SU-DHL-6 (cell line): ENCODE measurements at regions not wholly inside any gene's neighbourhood (a gene's known extent, or its start where the extent isn't known, plus 50 kb on each side); places are given as distances from the start of the nearest gene placed in this dataset.

Experiments
- H2AFZ ChIP-seq: fragments of 200-600 bp; sonication (generic); 2 replicates; pipeline ENCODE4 v1.6.1; 2014; ENCODE audit warnings: low read depth, mild to moderate bottlenecking, moderate library complexity, mixed read lengths, antibody characterized with exemption, low read length; ENCODE audit not compliant: severe bottlenecking
- H3F3A ChIP-seq: fragments of 200-600 bp; shearing (Covaris generic); 2 replicates; pipeline ENCODE4 v1.6.0; 2016; ENCODE audit warnings: antibody characterized with exemption, mild to moderate bottlenecking; ENCODE audit not compliant: insufficient read depth
- H3K27ac ChIP-seq: fragments of 200-600 bp; sonication (generic); 2 replicates; pipeline ENCODE4 v1.5.1; 2016; ENCODE audit warnings: low read depth, mild to moderate bottlenecking, low read length, moderate library complexity, mixed read lengths
- H3K27me3 ChIP-seq: fragments of 200-600 bp; sonication (generic), shearing (Covaris generic); 2 replicates; pipeline ENCODE4 v1.6.0; 2014; ENCODE audit warnings: mild to moderate bottlenecking, low read length
- H3K36me3 ChIP-seq: fragments of 200-600 bp; sonication (generic); 2 replicates; pipeline ENCODE4 v1.6.1; 2014; ENCODE audit warnings: mild to moderate bottlenecking, low read length, mixed read lengths
- H3K4me2 ChIP-seq: fragments of 300-600, 200-600 bp; shearing (Covaris generic), sonication (generic); 2 replicates; pipeline ENCODE4 v1.6.0; 2014; ENCODE audit warnings: low read length, low read depth, mild to moderate bottlenecking; ENCODE audit not compliant: poor library complexity, severe bottlenecking
- H3K4me3 ChIP-seq: fragments of 200-600 bp; sonication (generic); 2 replicates; pipeline ENCODE4 v1.5.1; 2014; ENCODE audit warnings: antibody characterized with exemption, low read length, mild to moderate bottlenecking, mixed read lengths; ENCODE audit not compliant: insufficient read depth, poor library complexity, severe bottlenecking
- H3K79me2 ChIP-seq: fragments of 200-600 bp; sonication (generic); 2 replicates; pipeline ENCODE4 v1.6.1; 2014; ENCODE audit warnings: mild to moderate bottlenecking, low read length, moderate library complexity; ENCODE audit not compliant: insufficient read depth
- H3K9ac ChIP-seq: fragments of 200-600 bp; sonication (generic); 2 replicates; pipeline ENCODE4 v1.7.0; 2014; ENCODE audit warnings: mild to moderate bottlenecking, low read length
- H3K9me2 ChIP-seq: fragments of 200-600 bp; sonication (generic); replicated peaks from 2 replicates; pipeline ENCODE4 v1.6.1; 2014; ENCODE audit warnings: low read length; ENCODE audit not compliant: insufficient read depth
- H3K9me3 ChIP-seq: fragments of 200-600 bp; sonication (generic); 2 replicates; pipeline ENCODE4 v1.6.1; 2014; ENCODE audit warnings: low read length, mixed read lengths; ENCODE audit not compliant: insufficient read depth
- H4K20me1 ChIP-seq: fragments of 200-600 bp; sonication (generic); 2 replicates; pipeline ENCODE4 v1.6.1; 2014; ENCODE audit warnings: low read depth, mild to moderate bottlenecking, antibody characterized with exemption, low read length, moderate library complexity, mixed read lengths
- CTCF ChIP-seq: fragments of 200-600 bp; sonication (generic); IDR thresholded peaks from one replicate; pipeline ENCODE4 v1.5.1; 2017; ENCODE audit warnings: antibody characterized with exemption, mild to moderate bottlenecking, low read length, moderate library complexity; ENCODE audit not compliant: insufficient read depth, poor library complexity, severe bottlenecking
- EZH2phosphoT487 ChIP-seq: fragments of 200-600 bp; sonication (generic), shearing (Covaris generic); conservative IDR thresholded peaks from 2 replicates; pipeline ENCODE4 v1.6.1; 2018; ENCODE audit warnings: mild to moderate bottlenecking, antibody characterized with exemption, low read length, moderate library complexity, mixed read lengths

- no peaks in the 10 kb centered on the region for H3K79me2 ChIP-seq
- peak overlapping the region; percentile 68 for H2AFZ ChIP-seq
- H3F3A ChIP-seq, result no peaks in the 10 kb centered on the region
- peak overlapping the region; percentile 40 for H3K4me2 ChIP-seq
- H3K4me3 ChIP-seq, result no peak overlapping the region
- no peaks in the 10 kb centered on the region for H3K9me3 ChIP-seq
- H3K27me3 ChIP-seq, result no peaks in the 10 kb centered on the region
- no peaks in the 10 kb centered on the region for H4K20me1 ChIP-seq
- no peaks in the 10 kb centered on the region for H3K9me2 ChIP-seq
- no peaks in the 10 kb centered on the region for H3K36me3 ChIP-seq
- peak overlapping the region; percentile 25 for H3K27ac ChIP-seq
- no peak overlapping the region for H3K9ac ChIP-seq
- TF ChIP-seq EZH2phosphoT487 (no peak), CTCF (no peak)
These were observed 85.9 kb upstream of the DPH5 start for GRCh38 chr1:101111461-101111860.

GRCh38 chr1:101109791-101110190 lies 84.2 kb upstream of the DPH5 start:
- no peaks in the 10 kb centered on the region for H4K20me1 ChIP-seq
- no peaks in the 10 kb centered on the region for H3K9me3 ChIP-seq
- no peaks in the 10 kb centered on the region for H3K36me3 ChIP-seq
- H3K79me2 ChIP-seq, result no peaks in the 10 kb centered on the region
- no peak overlapping the region for H3K9ac ChIP-seq
- H3K4me2 ChIP-seq, result no peak overlapping the region
- no peak overlapping the region for H2AFZ ChIP-seq
- no peaks in the 10 kb centered on the region for H3F3A ChIP-seq
- TF ChIP-seq CTCF (no peak), EZH2phosphoT487 (no peak)
- no peaks in the 10 kb centered on the region for H3K9me2 ChIP-seq
- no peak overlapping the region for H3K27ac ChIP-seq
- H3K27me3 ChIP-seq, result no peaks in the 10 kb centered on the region
- no peak overlapping the region for H3K4me3 ChIP-seq

- no peaks in the 10 kb centered on the region for H4K20me1 ChIP-seq
- no peak overlapping the region for H2AFZ ChIP-seq
- no peaks in the 10 kb centered on the region for H3F3A ChIP-seq
- no peaks in the 10 kb centered on the region for H3K27me3 ChIP-seq
- H3K9me3 ChIP-seq, result no peaks in the 10 kb centered on the region
- H3K9me2 ChIP-seq, result no peaks in the 10 kb centered on the region
- no peak overlapping the region for H3K4me2 ChIP-seq
- H3K4me3 ChIP-seq, result no peak overlapping the region
- no peaks in the 10 kb centered on the region for H3K79me2 ChIP-seq
- no peak overlapping the region for H3K27ac ChIP-seq
- H3K36me3 ChIP-seq, result no peaks in the 10 kb centered on the region
- no peak for TF ChIP-seq EZH2phosphoT487
- no peak for TF ChIP-seq CTCF
- no peak overlapping the region for H3K9ac ChIP-seq
These were observed 82.5 kb upstream of the DPH5 start for GRCh38 chr1:101108111-101108500.
